Epithelial cell of proximal tubule (primary cell): ENCODE measurements at regions not wholly inside any gene's neighbourhood (a gene's known extent, or its start where the extent isn't known, plus 50 kb on each side); places are given as distances from the start of the nearest gene placed in this dataset.

Experiments
- DNase-seq: peaks from one replicate; pipeline ENCODE4 v3.0.0-alpha.2; 2011; ENCODE audit warnings: low read depth
- H3K4me3 ChIP-seq: 2 replicates; pipeline ENCODE4 v1.5.1; 2011; ENCODE audit warnings: low read depth, mild to moderate bottlenecking, low read length
- CTCF ChIP-seq: conservative IDR thresholded peaks from 2 replicates; pipeline ENCODE4 v1.5.1; 2012; ENCODE audit warnings: low read depth, mild to moderate bottlenecking, low read length

GRCh38 chr6:169378620-169379381, 125.2 kb upstream of the THBS2 start:
- TF ChIP-seq CTCF: no peak

GRCh38 chr6:169376458-169376857, 122.8 kb upstream of the THBS2 start:
- DNase-seq: no peak
- H3K4me3 ChIP-seq: no peak overlapping the region
- TF ChIP-seq CTCF: no peak

More at GRCh38 chr6:169378620-169379381, 125.2 kb upstream of the THBS2 start:
- no peak for DNase-seq
- no peak overlapping the region for H3K4me3 ChIP-seq

- TF ChIP-seq CTCF: no peak
- no peak for DNase-seq
- H3K4me3 ChIP-seq: no peak overlapping the region
These were observed 118.9 kb upstream of the THBS2 start for GRCh38 chr6:169372589-169372988.

GRCh38 chr6:169371344-169372127, 117.9 kb upstream of the THBS2 start:
- TF ChIP-seq CTCF: no peak
- no peak for DNase-seq
- no peak overlapping the region for H3K4me3 ChIP-seq

- TF ChIP-seq CTCF: no peak
- DNase-seq: no peak
- H3K4me3 ChIP-seq: no peak overlapping the region
These were observed 117.2 kb upstream of the THBS2 start for GRCh38 chr6:169370666-169371343.

GRCh38 chr6:169370054-169370453, 116.4 kb upstream of the THBS2 start:
- no peak for TF ChIP-seq CTCF
- DNase-seq: no peak
- H3K4me3 ChIP-seq: no peak overlapping the region
